CD4-positive, CD25-positive, alpha-beta regulatory T cell (primary cell): ENCODE measurements at regions not wholly inside any gene's neighbourhood (a gene's known extent, or its start where the extent isn't known, plus 50 kb on each side); places are given as distances from the start of the nearest gene placed in this dataset.
"Not testable (repeated sequence)": the region's sequence is repeated elsewhere in the genome, so short reads cannot be mapped to it uniquely, and the experiment has no call there.

ENCODE experiments used
- ATAC-seq, 2 donors: fragments of 150-1000 bp; cut with Tn5 transposase; one replicate each; pipeline ENCODE4 v1.10.0; 2021; ENCODE audit warnings: low read depth in 2 of 2, moderate number of reproducible peaks in 2 of 2, moderate library complexity in 1 of 2
- DNase-seq, 3 donors: peaks; one replicate each; pipeline versions ENCODE4 v3.0.0 to v3.0.0-alpha.2; 2012 to 2022; ENCODE audit warnings: mixed read lengths in 1 of 3
- H3K27ac ChIP-seq: one replicate; pipeline ENCODE4 v1.7.0; 2013; ENCODE audit warnings: mild to moderate bottlenecking, low read length; ENCODE audit not compliant: insufficient read depth, poor library complexity, severe bottlenecking
- H3K27me3 ChIP-seq: one replicate; pipeline ENCODE4 v1.7.0; 2013; ENCODE audit warnings: low read length; ENCODE audit not compliant: control insufficient read depth, insufficient read depth
- H3K36me3 ChIP-seq: one replicate; pipeline ENCODE4 v1.7.0; 2013; ENCODE audit warnings: mild to moderate bottlenecking, low read length, moderate library complexity; ENCODE audit not compliant: control insufficient read depth, insufficient read depth
- H3K4me1 ChIP-seq: 2 replicates; pipeline ENCODE4 v1.7.0; 2013; ENCODE audit warnings: mild to moderate bottlenecking, low read length; ENCODE audit not compliant: insufficient read depth, control insufficient read depth, poor library complexity, severe bottlenecking
- H3K4me3 ChIP-seq: one replicate; pipeline ENCODE4 v1.7.0; 2013; ENCODE audit warnings: low read depth, mild to moderate bottlenecking, low read length, moderate library complexity
- H3K9me3 ChIP-seq, 2 experiments: 1 replicate in 1 of 2; 2 replicates in 1 of 2; pipeline ENCODE4 v1.7.0; 2013; ENCODE audit warnings: low read length in 2 of 2, mild to moderate bottlenecking in 1 of 2, moderate library complexity in 1 of 2; ENCODE audit not compliant: control insufficient read depth in 2 of 2
- H3K27ac Mint-ChIP-seq, 3 donors: one replicate each; pipeline ENCODE4 v1.8.0; 2020 to 2022; ENCODE audit warnings: mild to moderate bottlenecking in 3 of 3, mixed read lengths in 3 of 3, moderate library complexity in 2 of 3
- H3K27me3 Mint-ChIP-seq: one replicate; pipeline ENCODE4 v1.8.0; 2022; ENCODE audit warnings: mild to moderate bottlenecking, mixed read lengths
- H3K36me3 Mint-ChIP-seq: one replicate; pipeline ENCODE4 v1.8.0; 2020; ENCODE audit warnings: mixed read lengths
- H3K4me1 Mint-ChIP-seq, 4 donors: one replicate each; pipeline ENCODE4 v1.8.0; 2020 to 2022; ENCODE audit warnings: mixed read lengths in 4 of 4, mild to moderate bottlenecking in 1 of 4
- H3K4me3 Mint-ChIP-seq, 4 donors: one replicate each; pipeline ENCODE4 v1.8.0; 2020 to 2022; ENCODE audit warnings: mild to moderate bottlenecking in 4 of 4, mixed read lengths in 4 of 4, moderate library complexity in 3 of 4
- H3K9me3 Mint-ChIP-seq, 7 donors: one replicate each; pipeline ENCODE4 v1.8.0; 2020 to 2022; ENCODE audit warnings: mixed read lengths in 7 of 7, mild to moderate bottlenecking in 3 of 7, moderate library complexity in 2 of 7

GRCh38 chr2:216929338-216929737 is 69.5 kb upstream of the TNP1 start:
- H3K9me3 Mint-ChIP-seq, H3K4me1 Mint-ChIP-seq: not testable (repeated sequence)

DNA sequence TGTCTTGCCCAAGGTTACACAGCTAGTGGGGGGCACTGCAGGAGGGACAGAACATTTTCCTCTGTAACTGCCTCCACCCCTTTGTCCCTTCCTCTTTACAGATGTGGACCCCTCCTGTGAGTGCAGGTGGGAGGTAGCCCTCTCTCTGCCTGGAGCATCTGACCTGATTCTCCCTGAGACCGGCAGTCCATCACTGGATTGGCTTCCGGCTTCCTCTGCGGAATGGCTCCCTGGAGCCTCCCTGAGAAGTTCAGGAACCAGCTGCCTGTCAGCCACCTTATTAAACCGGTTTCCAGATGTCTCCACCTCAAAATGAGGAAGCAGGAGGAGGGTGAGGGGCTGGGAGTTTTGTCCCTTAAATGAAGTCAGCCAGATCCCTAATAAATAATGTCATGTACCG is 67.3 kb upstream of the TNP1 start:
- Histone ChIP-seq H3K27ac (no peak overlapping the region), H3K27me3 (no peaks in the 10 kb centered on the region), H3K36me3 (no peaks in the 10 kb centered on the region), H3K9me3 (no peaks in the 10 kb centered on the region), H3K4me1 (no peaks in the 10 kb centered on the region), H3K4me3 (no peak overlapping the region)
- ATAC-seq (no peak), DNase-seq (no peak)
- H3K36me3 Mint-ChIP-seq = no peaks in the 10 kb centered on the region
- H3K27me3 Mint-ChIP-seq = no peaks in the 10 kb centered on the region
- no peak overlapping the region for H3K27ac Mint-ChIP-seq
- H3K4me1 Mint-ChIP-seq = no peaks in the 10 kb centered on the region
- peaks cover 0 to 5% (median 0%) of the 10 kb centered on the region in 7 donors for H3K9me3 Mint-ChIP-seq
- H3K4me3 Mint-ChIP-seq = no peak overlapping the region

More at GRCh38 chr2:216929338-216929737, 69.5 kb upstream of the TNP1 start:
- H3K27ac Mint-ChIP-seq, H3K27me3 ChIP-seq, DNase-seq, H3K36me3 Mint-ChIP-seq, H3K27ac ChIP-seq, H3K4me3 ChIP-seq, H3K9me3 ChIP-seq, H3K36me3 ChIP-seq, H3K4me1 ChIP-seq, H3K4me3 Mint-ChIP-seq, ATAC-seq, H3K27me3 Mint-ChIP-seq: not testable (repeated sequence)

DNA sequence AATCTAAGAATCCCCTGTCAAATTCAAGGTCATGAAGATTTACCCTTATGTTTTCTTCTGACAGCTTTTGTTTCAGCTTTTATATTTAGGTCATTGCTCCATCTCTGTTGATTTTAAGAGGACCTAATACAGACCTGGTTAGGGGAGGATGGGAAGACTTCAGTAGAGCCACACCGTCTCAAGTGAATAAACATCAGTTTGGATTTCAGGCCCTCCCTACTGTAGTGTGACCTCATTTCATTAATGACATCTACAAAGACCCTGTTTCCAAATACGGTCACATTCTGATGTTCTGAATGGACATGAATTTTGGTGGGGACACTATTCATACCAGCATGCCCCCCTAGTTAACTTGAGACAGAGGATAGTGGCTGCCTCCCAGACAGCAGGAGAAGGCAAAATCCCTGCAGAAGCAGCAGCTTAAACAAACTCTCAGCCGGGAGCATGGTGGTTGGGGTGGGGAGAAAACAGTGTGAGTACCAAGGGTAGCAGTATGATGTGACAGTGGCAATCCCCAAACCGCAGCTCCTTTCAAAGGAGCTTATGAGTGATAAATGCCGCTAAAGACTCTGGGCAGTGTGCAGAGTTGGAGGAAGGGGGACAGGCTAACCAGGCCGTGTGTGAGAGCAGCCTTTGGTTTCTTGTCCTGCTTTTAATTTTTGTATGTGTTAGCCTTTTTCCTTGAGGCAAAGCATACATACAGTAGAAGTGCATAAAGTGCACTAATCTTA is 65.9 kb upstream of the TNP1 start:
- no peak for DNase-seq
- no peak for ATAC-seq
- Mint-ChIP-seq H3K4me1 (no peaks in the 10 kb centered on the region), H3K4me3 (no peak overlapping the region), H3K36me3 (no peaks in the 10 kb centered on the region), H3K27me3 (no peaks in the 10 kb centered on the region), H3K9me3 (peaks cover 0 to 5% (median 0%) of the 10 kb centered on the region in 7 donors), H3K27ac (no peak overlapping the region)
- Histone ChIP-seq H3K27ac (no peak overlapping the region), H3K36me3 (no peaks in the 10 kb centered on the region), H3K4me1 (no peaks in the 10 kb centered on the region), H3K9me3 (no peaks in the 10 kb centered on the region), H3K27me3 (no peaks in the 10 kb centered on the region), H3K4me3 (no peak overlapping the region)

DNA sequence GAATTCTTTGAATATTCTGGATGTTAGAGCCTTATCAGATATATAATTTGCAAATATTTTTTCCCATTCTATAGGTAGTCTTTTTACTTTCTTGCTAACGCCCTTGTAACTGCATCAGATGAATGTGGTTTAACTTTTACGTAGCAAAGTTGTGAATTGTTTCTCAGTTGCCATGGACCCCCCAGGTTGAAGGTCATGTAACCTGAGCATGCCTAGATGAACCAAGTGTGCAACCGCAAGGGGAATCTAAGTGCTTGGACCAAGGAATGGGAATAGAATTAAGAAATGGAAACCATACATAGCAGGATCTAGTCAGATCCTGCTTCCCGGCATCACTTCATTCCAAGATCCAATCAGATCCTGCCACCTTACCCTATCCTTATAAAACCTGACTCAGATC is 65.1 kb upstream of the TNP1 start:
- H3K4me3 Mint-ChIP-seq = no peak overlapping the region
- no peaks in the 10 kb centered on the region for H3K9me3 ChIP-seq
- DNase-seq (no peak), ATAC-seq (no peak)
- H3K4me1 ChIP-seq = no peaks in the 10 kb centered on the region
- no peaks in the 10 kb centered on the region for H3K36me3 Mint-ChIP-seq
- H3K27ac Mint-ChIP-seq = no peak overlapping the region
- H3K27me3 Mint-ChIP-seq = no peaks in the 10 kb centered on the region
- H3K27ac ChIP-seq = no peak overlapping the region
- peaks cover 0 to 5% (median 0%) of the 10 kb centered on the region in 7 donors for H3K9me3 Mint-ChIP-seq
- no peaks in the 10 kb centered on the region for H3K4me1 Mint-ChIP-seq
- no peaks in the 10 kb centered on the region for H3K36me3 ChIP-seq
- no peaks in the 10 kb centered on the region for H3K27me3 ChIP-seq
- H3K4me3 ChIP-seq = no peak overlapping the region

DNA sequence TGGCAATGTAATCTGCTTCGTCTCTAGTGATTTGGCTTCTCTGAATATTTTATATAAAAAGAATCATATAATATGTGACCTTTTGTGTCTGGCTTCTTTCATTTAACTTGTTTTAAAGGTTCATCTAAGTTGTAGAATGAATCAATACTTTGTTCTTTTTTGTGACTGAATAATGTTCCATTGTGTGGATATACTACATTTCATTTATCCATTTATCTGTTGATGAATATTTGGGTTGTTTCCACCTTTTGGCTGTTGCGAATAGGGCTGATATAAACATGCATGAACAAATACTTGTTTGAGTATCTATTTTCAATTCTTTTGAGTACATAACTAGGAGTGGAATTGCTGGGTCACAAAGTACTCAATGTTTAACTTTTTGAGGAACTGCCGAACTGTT is 63.8 kb upstream of the TNP1 start:
- Mint-ChIP-seq H3K27ac (no peak overlapping the region), H3K27me3 (peaks cover 5% of the 10 kb centered on the region), H3K9me3 (no peaks in the 10 kb centered on the region), H3K4me1 (no peaks in the 10 kb centered on the region), H3K4me3 (no peak overlapping the region), H3K36me3 (no peaks in the 10 kb centered on the region)
- no peak for ATAC-seq
- no peak for DNase-seq
- Histone ChIP-seq H3K9me3 (no peaks in the 10 kb centered on the region), H3K36me3 (no peaks in the 10 kb centered on the region), H3K27me3 (no peaks in the 10 kb centered on the region), H3K4me3 (no peak overlapping the region), H3K27ac (no peak overlapping the region), H3K4me1 (no peaks in the 10 kb centered on the region)

- no peaks in the 10 kb centered on the region for H3K9me3 Mint-ChIP-seq
- H3K4me1 Mint-ChIP-seq = no peaks in the 10 kb centered on the region
- Histone ChIP-seq H3K4me3 (no peak overlapping the region), H3K9me3 (no peaks in the 10 kb centered on the region), H3K27ac (no peak overlapping the region), H3K4me1 (no peaks in the 10 kb centered on the region), H3K36me3 (no peaks in the 10 kb centered on the region), H3K27me3 (no peaks in the 10 kb centered on the region)
- no peak overlapping the region for H3K4me3 Mint-ChIP-seq
- no peak for ATAC-seq
- DNase-seq = no peak
- H3K36me3 Mint-ChIP-seq = no peaks in the 10 kb centered on the region
- no peak overlapping the region for H3K27ac Mint-ChIP-seq
- H3K27me3 Mint-ChIP-seq = peaks cover 5% of the 10 kb centered on the region
Measured at GRCh38 chr2:216922175-216922780, 62.4 kb upstream of the TNP1 start.

GRCh38 chr2:216920937-216921456 is 61.1 kb upstream of the TNP1 start:
- H3K9me3 ChIP-seq = no peaks in the 10 kb centered on the region

More at GRCh38 chr2:216920937-216921456, 61.1 kb upstream of the TNP1 start:
- DNase-seq (no peak), ATAC-seq (no peak)
- Histone ChIP-seq H3K4me1 (no peaks in the 10 kb centered on the region), H3K27me3 (no peaks in the 10 kb centered on the region), H3K4me3 (no peak overlapping the region), H3K36me3 (no peaks in the 10 kb centered on the region), H3K27ac (no peak overlapping the region)
- Mint-ChIP-seq H3K27me3 (peaks cover 5% of the 10 kb centered on the region), H3K4me3 (no peak overlapping the region), H3K27ac (no peak overlapping the region), H3K36me3 (no peaks in the 10 kb centered on the region), H3K9me3 (no peaks in the 10 kb centered on the region), H3K4me1 (no peaks in the 10 kb centered on the region)
